PC-9 (cell line): ENCODE measurements at regions not wholly inside any gene's neighbourhood (a gene's known extent, or its start where the extent isn't known, plus 50 kb on each side); places are given as distances from the start of the nearest gene placed in this dataset.
"Not testable (repeated sequence)": the region's sequence is repeated elsewhere in the genome, so short reads cannot be mapped to it uniquely, and the experiment has no call there.

ENCODE experiments used
- BruUV-seq: library from RNA; stranded (reverse); fragments of 400-500 nt; replicated peaks from 2 replicates; lab custom pipeline; 2021; lab: Mats Ljungman, UMichigan
- CTCF ChIA-PET: fragments of 300-600 bp; sonication (Branson Sonifier 250); formaldehyde crosslinking; loops from one replicate; lab custom pipeline; 2022; ENCODE audit warnings: antibody characterized with exemption; lab: Charles Lee
- POLR2A ChIA-PET: fragments of 300-600 bp; sonication (Branson Sonifier 250); formaldehyde crosslinking; loops from one replicate; lab custom pipeline; 2022; ENCODE audit warnings: antibody characterized with exemption; ENCODE audit not compliant: unreplicated experiment; lab: Charles Lee
- DNase-seq, 2 experiments: peaks; one replicate each; pipeline versions ENCODE4 v3.0.0 to v3.0.0-alpha.2; 2015 to 2022; ENCODE audit warnings: mixed read lengths in 1 of 2
- H2AFZ ChIP-seq: fragments of 200-600 bp; sonication (generic); 2 replicates; pipeline ENCODE4 v1.8.1; 2017; ENCODE audit warnings: antibody characterized with exemption
- H3F3A ChIP-seq: fragments of 200-600 bp; sonication (generic); 2 replicates; pipeline ENCODE4 v1.8.1; 2017; ENCODE audit warnings: antibody characterized with exemption, mild to moderate bottlenecking, low read depth; ENCODE audit not compliant: insufficient read depth
- H3K27ac ChIP-seq: fragments of 200-600 bp; sonication (generic); 2 replicates; pipeline ENCODE4 v1.6.1; 2016; ENCODE audit warnings: mixed run types
- H3K27me3 ChIP-seq: fragments of 200-600 bp; sonication (generic); 2 replicates; pipeline ENCODE4 v1.6.1; 2016; ENCODE audit warnings: low read depth, mixed run types; ENCODE audit not compliant: insufficient read depth
- H3K36me3 ChIP-seq: fragments of 200-600 bp; sonication (generic); 2 replicates; pipeline ENCODE4 v1.6.1; 2016; ENCODE audit warnings: low read depth, mixed run types
- H3K4me1 ChIP-seq: fragments of 200-600 bp; sonication (generic); replicated peaks from 2 replicates; pipeline ENCODE4 v1.6.1; 2016; ENCODE audit warnings: mixed run types; ENCODE audit not compliant: insufficient read depth
- H3K4me2 ChIP-seq: fragments of 200-600 bp; sonication (generic); 2 replicates; pipeline ENCODE4 v1.6.1; 2017; ENCODE audit warnings: mixed run types
- H3K4me3 ChIP-seq: fragments of 200-600 bp; sonication (generic); 2 replicates; pipeline ENCODE4 v1.6.1; 2016; ENCODE audit warnings: mixed run types
- H3K79me2 ChIP-seq: fragments of 200-600 bp; sonication (generic); 2 replicates; pipeline ENCODE4 v1.6.1; 2017; ENCODE audit warnings: low read depth, mixed run types
- H3K9me2 ChIP-seq: fragments of 200-600 bp; sonication (generic); 2 replicates; pipeline ENCODE4 v1.8.1; 2017; ENCODE audit warnings: mild to moderate bottlenecking; ENCODE audit not compliant: insufficient read depth
- H3K9me3 ChIP-seq: fragments of 200-600 bp; sonication (generic); 2 replicates; pipeline ENCODE4 v1.8.1; 2016; ENCODE audit warnings: low read depth; ENCODE audit not compliant: insufficient read depth
- H4K20me1 ChIP-seq: fragments of 200-600 bp; sonication (generic); 2 replicates; pipeline ENCODE4 v1.8.1; 2017; ENCODE audit not compliant: insufficient read depth
- CTCF ChIP-seq: fragments of 200-600 bp; sonication (generic); conservative IDR thresholded peaks from 2 replicates; pipeline ENCODE4 v1.6.1; 2017; ENCODE audit warnings: mixed run types, antibody characterized with exemption, mild to moderate bottlenecking, moderate library complexity
- EZH2 ChIP-seq: fragments of 200-600 bp; sonication (generic); IDR thresholded peaks from 2 replicates; pipeline ENCODE4 v1.8.0; 2017; ENCODE audit warnings: antibody characterized with exemption, low read depth
- intact Hi-C: fragments of 100-400 bp; cut with micrococcal nuclease; formaldehyde crosslinking; loops from one replicate; pipeline ENCODE4 v1.10.0; 2022; ENCODE audit not compliant: unreplicated experiment

- no peak for TF ChIP-seq EZH2
- TF ChIP-seq CTCF = no peak
- ChIA-PET CTCF (no interaction called here), POLR2A (no interaction called here)
- H3K4me1 ChIP-seq = no peaks in the 10 kb centered on the region
- DNase-seq = no peak
- no peaks in the 10 kb centered on the region for H3K36me3 ChIP-seq
- H3K27me3 ChIP-seq = no peaks in the 10 kb centered on the region
- H3K9me3 ChIP-seq = no peaks in the 10 kb centered on the region
- no peaks in the 10 kb centered on the region for H3K79me2 ChIP-seq
- H3K4me3 ChIP-seq = no peak overlapping the region
- no peak overlapping the region for H3K4me2 ChIP-seq
- no peak overlapping the region for H3K27ac ChIP-seq
- H2AFZ ChIP-seq = no peak overlapping the region
- no peaks in the 10 kb centered on the region for H4K20me1 ChIP-seq
- H3F3A ChIP-seq = no peaks in the 10 kb centered on the region
- BruUV-seq = no TSS peak
- intact Hi-C loops = no loop called here
- no peaks in the 10 kb centered on the region for H3K9me2 ChIP-seq
These were observed 79.7 kb upstream of the EFCAB3 start for GRCh38 chr17:62300697-62301096.

- H3K27ac ChIP-seq, H3K4me1 ChIP-seq, CTCF ChIA-PET, DNase-seq, H3K79me2 ChIP-seq, H4K20me1 ChIP-seq, POLR2A ChIA-PET, H3K27me3 ChIP-seq, H2AFZ ChIP-seq, H3K4me2 ChIP-seq, BruUV-seq, H3K36me3 ChIP-seq, H3K9me3 ChIP-seq, H3K4me3 ChIP-seq, intact Hi-C loops, H3K9me2 ChIP-seq, H3F3A ChIP-seq: not testable (repeated sequence)
These were observed 105.1 kb upstream of the EFCAB3 start for GRCh38 chr17:62275290-62275689.

GRCh38 chr17:62268361-62268760 lies 112.0 kb upstream of the EFCAB3 start:
- DNase-seq, H3K9me3 ChIP-seq, POLR2A ChIA-PET, intact Hi-C loops, H3K4me3 ChIP-seq, H3K27me3 ChIP-seq, H3K9me2 ChIP-seq, H3K79me2 ChIP-seq, H3K36me3 ChIP-seq, H2AFZ ChIP-seq, CTCF ChIA-PET, BruUV-seq, H3K4me2 ChIP-seq, H3K4me1 ChIP-seq, H3F3A ChIP-seq, H3K27ac ChIP-seq, H4K20me1 ChIP-seq: not testable (repeated sequence)

GRCh38 chr17:62264974-62265373 lies 115.4 kb upstream of the EFCAB3 start:
- intact Hi-C loops, H3K4me2 ChIP-seq, POLR2A ChIA-PET, DNase-seq, BruUV-seq, CTCF ChIA-PET, H3K4me3 ChIP-seq, H3F3A ChIP-seq, H2AFZ ChIP-seq, H3K9me2 ChIP-seq, H3K4me1 ChIP-seq, H3K27me3 ChIP-seq, H3K27ac ChIP-seq, H3K36me3 ChIP-seq, H4K20me1 ChIP-seq, H3K9me3 ChIP-seq, H3K79me2 ChIP-seq: not testable (repeated sequence)

GRCh38 chr17:62255791-62256190 lies 124.6 kb upstream of the EFCAB3 start:
- H3K36me3 ChIP-seq, H3K9me2 ChIP-seq, H3K27ac ChIP-seq, H3K4me2 ChIP-seq, H3K4me1 ChIP-seq, H3K4me3 ChIP-seq, DNase-seq, intact Hi-C loops, H3K9me3 ChIP-seq, H2AFZ ChIP-seq, H3K79me2 ChIP-seq, H3F3A ChIP-seq, H3K27me3 ChIP-seq, BruUV-seq, CTCF ChIA-PET, H4K20me1 ChIP-seq, POLR2A ChIA-PET: not testable (repeated sequence)

GRCh38 chr17:62242076-62242475 lies 138.3 kb upstream of the EFCAB3 start:
- CTCF ChIA-PET, H3F3A ChIP-seq, H3K79me2 ChIP-seq, H3K27ac ChIP-seq, H4K20me1 ChIP-seq, H2AFZ ChIP-seq, H3K36me3 ChIP-seq, BruUV-seq, H3K4me3 ChIP-seq, H3K9me2 ChIP-seq, H3K4me1 ChIP-seq, H3K27me3 ChIP-seq, H3K9me3 ChIP-seq, POLR2A ChIA-PET, intact Hi-C loops: not testable (repeated sequence)
- peak in 1 of 2 experiments; percentile 3 for DNase-seq
- H3K4me2 ChIP-seq = peak overlapping the region; percentile 9

- POLR2A ChIA-PET = interaction anchor here (0.6 kb wide), 1 partner anchor 8 kb away, joined by 3 read pairs; no protein-coding TSS in a partner anchor
- CTCF ChIA-PET, H3K4me2 ChIP-seq, H3K36me3 ChIP-seq, H3K27ac ChIP-seq, H3K27me3 ChIP-seq, H2AFZ ChIP-seq, H3K4me3 ChIP-seq, H4K20me1 ChIP-seq, intact Hi-C loops, H3K9me3 ChIP-seq, H3K4me1 ChIP-seq, BruUV-seq, H3K79me2 ChIP-seq, H3F3A ChIP-seq, DNase-seq, H3K9me2 ChIP-seq: not testable (repeated sequence)
These were observed 140.8 kb upstream of the EFCAB3 start for GRCh38 chr17:62239569-62239968.
